GM10266 (cell line): ENCODE measurements at regions not wholly inside any gene's neighbourhood (a gene's known extent, or its start where the extent isn't known, plus 50 kb on each side); places are given as distances from the start of the nearest gene placed in this dataset.

Experiments
- DNase-seq: peaks from one replicate; pipeline ENCODE4 v3.0.0; 2012; ENCODE audit errors: extremely low spot score
- CTCF ChIP-seq: IDR thresholded peaks from 2 replicates; pipeline ENCODE4 v1.5.1; 2012; ENCODE audit warnings: mild to moderate bottlenecking, low read depth; ENCODE audit not compliant: control insufficient read depth, insufficient read depth; ENCODE audit errors: missing control alignments

- TF ChIP-seq CTCF: no peak
- no peak for DNase-seq
These were observed 310.2 kb downstream of the MRPL39 start for GRCh38 chr21:25297117-25297516.

GRCh38 chr21:25296252-25296651 is 311.0 kb downstream of the MRPL39 start:
- TF ChIP-seq CTCF: no peak

GRCh38 chr21:25292396-25292795 is 314.9 kb downstream of the MRPL39 start:
- DNase-seq: no peak
- no peak for TF ChIP-seq CTCF

More at GRCh38 chr21:25296252-25296651, 311.0 kb downstream of the MRPL39 start:
- no peak for DNase-seq

- peak; percentile 11 for DNase-seq
- peak; percentile 33 for TF ChIP-seq CTCF
These were observed 323.6 kb downstream of the MRPL39 start for GRCh38 chr21:25283720-25284119.

- no peak for DNase-seq
- no peak for TF ChIP-seq CTCF
These were observed 326.1 kb downstream of the MRPL39 start for GRCh38 chr21:25281134-25281533.

- no peak for DNase-seq
- no peak for TF ChIP-seq CTCF
These were observed 327.2 kb downstream of the MRPL39 start for GRCh38 chr21:25280061-25280460.

- DNase-seq: no peak
- TF ChIP-seq CTCF: no peak
These were observed 333.3 kb downstream of the MRPL39 start for GRCh38 chr21:25273959-25274358.
